GM21576 (cell line): ENCODE measurements at regions not wholly inside any gene's neighbourhood (a gene's known extent, or its start where the extent isn't known, plus 50 kb on each side); places are given as distances from the start of the nearest gene placed in this dataset.
"Not testable (repeated sequence)": the region's sequence is repeated elsewhere in the genome, so short reads cannot be mapped to it uniquely, and the experiment has no call there.

Experiments
- ATAC-seq: cut with Tn5 transposase; IDR thresholded peaks from one replicate; pipeline ENCODE4 v1.9.1; 2021; ENCODE audit warnings: mild to moderate bottlenecking, moderate library complexity; ENCODE audit not compliant: unreplicated experiment

- ATAC-seq = not testable (repeated sequence)
These were observed 81.6 kb downstream of the P2RY10 start for GRCh38 chrX:79026742-79027141.

GRCh38 chrX:79035421-79035820, 90.2 kb downstream of the P2RY10 start:
- ATAC-seq = no peak

GRCh38 chrX:79036157-79036880, 91.1 kb downstream of the P2RY10 start:
- no peak for ATAC-seq

GRCh38 chrX:79065696-79066095, 78.8 kb upstream of the GPR174 start:
- ATAC-seq = peak; percentile 99

GRCh38 chrX:79078114-79078513, 66.4 kb upstream of the GPR174 start:
- ATAC-seq = no peak

GRCh38 chrX:79079477-79079876, 65.0 kb upstream of the GPR174 start:
- ATAC-seq = no peak

GRCh38 chrX:79080141-79080540, 64.3 kb upstream of the GPR174 start:
- ATAC-seq = no peak

- peak; percentile 82 for ATAC-seq
These were observed 62.5 kb upstream of the GPR174 start for GRCh38 chrX:79081895-79082512.

- no peak for ATAC-seq
These were observed 61.6 kb upstream of the GPR174 start for GRCh38 chrX:79082899-79083298.

GRCh38 chrX:79084923-79085322, 59.6 kb upstream of the GPR174 start:
- no peak for ATAC-seq

GRCh38 chrX:79089896-79090584, 54.4 kb upstream of the GPR174 start:
- no peak for ATAC-seq

GRCh38 chrX:79094075-79094832, 50.2 kb upstream of the GPR174 start:
- no peak for ATAC-seq
